HepG2 (cell line): ENCODE measurements at regions not wholly inside any gene's neighbourhood (a gene's known extent, or its start where the extent isn't known, plus 50 kb on each side); places are given as distances from the start of the nearest gene placed in this dataset.

Source experiments
- ATAC-seq: fragments of 200-7000 bp; cut with Tn5 transposase; 3 replicates; pipeline ENCODE4 v1.9.1; 2020; ENCODE audit warnings: mild to moderate bottlenecking, moderate library complexity
- BruUV-seq: library from RNA; stranded (reverse); fragments of 400-500 nt; replicated peaks from 2 replicates; lab custom pipeline; 2021; lab: Mats Ljungman, UMichigan
- CTCF ChIA-PET: fragments of 300-600 bp; formaldehyde crosslinking; extraction: SDS; loops from one replicate; lab custom pipeline; 2021; ENCODE audit warnings: low total read pairs, inconsistent platforms, low intra/inter-chr PET ratio; lab: Yijun Ruan, JAX
- POLR2A ChIA-PET: fragments of 350-600 bp; sonication (Branson Sonifier 250); formaldehyde crosslinking; loops from one replicate; lab custom pipeline; 2020; ENCODE audit warnings: antibody characterized with exemption, inconsistent platforms; lab: Yijun Ruan, JAX
- DNase-seq: peaks from one replicate; pipeline ENCODE4 v3.0.0-alpha.2; 2015; ENCODE audit warnings: low spot score
- FAIRE-seq: peaks from 3 replicates; lab custom pipeline; 2011; peaks lifted over from hg19 to GRCh38; lab: Jason Lieb, UNC
- H2AFZ ChIP-seq: one replicate; pipeline ENCODE4 v1.6.1; 2011; ENCODE audit warnings: low read length, inconsistent platforms
- H3K27ac ChIP-seq: fragments of 300-600 bp; 3 replicates; pipeline ENCODE4 v1.8.0; 2011; ENCODE audit warnings: mixed run types, mild to moderate bottlenecking, mixed read lengths, low read length, inconsistent platforms; ENCODE audit not compliant: insufficient read depth; ENCODE audit errors: extremely low read length
- H3K27me3 ChIP-seq, 2 experiments: fragments of 200-600 bp in 1 of 2; 2 replicates in 1 of 2; 3 replicates in 1 of 2; pipeline versions ENCODE4 v1.6.0 to v1.8.0; 2011; ENCODE audit warnings: low read length in 2 of 2, mild to moderate bottlenecking in 2 of 2, moderate library complexity in 2 of 2, inconsistent platforms in 1 of 2; ENCODE audit not compliant: insufficient read depth in 2 of 2, control insufficient read depth in 1 of 2
- H3K36me3 ChIP-seq, 2 experiments: fragments of 200-600 bp in 1 of 2; replicated peaks in 1 of 2; 2 replicates in 1 of 2; 3 replicates in 1 of 2; pipeline versions ENCODE4 v1.5.1 to v1.8.0; 2011; ENCODE audit warnings: low read length in 2 of 2, inconsistent platforms in 1 of 2; ENCODE audit not compliant: insufficient read depth in 2 of 2, control insufficient read depth in 1 of 2
- H3K4me1 ChIP-seq: 2 replicates; pipeline ENCODE4 v1.5.1; 2012; ENCODE audit warnings: low read length, inconsistent platforms; ENCODE audit not compliant: insufficient read depth
- H3K4me2 ChIP-seq: 2 replicates; pipeline ENCODE4 v1.6.0; 2011; ENCODE audit warnings: low read depth, low read length, inconsistent platforms
- H3K4me3 ChIP-seq, 3 experiments: fragments of 200-600 bp in 1 of 3; sonication (generic), shearing (Covaris generic) in 1 of 3; replicated peaks in 1 of 3; 2 replicates each; pipeline ENCODE4 v1.5.1; 2011 to 2016; ENCODE audit warnings: low read length in 3 of 3, inconsistent platforms in 2 of 3, low read depth in 2 of 3, mild to moderate bottlenecking in 2 of 3, control low read depth in 1 of 3, mixed read lengths in 1 of 3; ENCODE audit not compliant: insufficient read depth in 1 of 3
- H3K79me2 ChIP-seq: one replicate; pipeline ENCODE4 v1.6.1; 2011; ENCODE audit warnings: low read length, inconsistent platforms; ENCODE audit not compliant: insufficient read depth
- H3K9ac ChIP-seq: 2 replicates; pipeline ENCODE4 v1.6.0; 2011; ENCODE audit warnings: mild to moderate bottlenecking, low read depth, low read length, inconsistent platforms; ENCODE audit not compliant: insufficient read depth
- H3K9me3 ChIP-seq: 2 replicates; pipeline ENCODE4 v1.5.1; 2012; ENCODE audit warnings: mild to moderate bottlenecking, low read length
- H4K20me1 ChIP-seq: 2 replicates; pipeline ENCODE4 v1.6.0; 2011; ENCODE audit warnings: inconsistent platforms, mild to moderate bottlenecking, low read length, moderate library complexity; ENCODE audit not compliant: insufficient read depth
- E2F5 ChIP-seq: sonication (generic); formaldehyde crosslinking; conservative IDR thresholded peaks from 2 replicates; pipeline ENCODE4 v1.4.0; 2020; ENCODE audit warnings: missing genetic modification reagents
- FOSL1 ChIP-seq: sonication (generic); formaldehyde crosslinking; IDR thresholded peaks from 2 replicates; pipeline ENCODE4 v1.9.0; 2021; ENCODE audit warnings: missing genetic modification reagents, borderline replicate concordance
- GLI4 ChIP-seq: sonication (generic); formaldehyde crosslinking; IDR thresholded peaks from 2 replicates; pipeline ENCODE4 v1.5.1; 2020; ENCODE audit warnings: missing genetic modification reagents, mild to moderate bottlenecking, moderate library complexity, borderline replicate concordance
- KDM5A ChIP-seq: fragments of 200-600 bp; sonication (generic); IDR thresholded peaks from 2 replicates; pipeline ENCODE4 v1.7.0; 2018; ENCODE audit warnings: antibody characterized with exemption, mild to moderate bottlenecking, low read length, borderline replicate concordance
- MTA3 ChIP-seq: sonication (generic); formaldehyde crosslinking; IDR thresholded peaks from 2 replicates; pipeline ENCODE4 v1.4.0; 2020; ENCODE audit warnings: missing genetic modification reagents
- ONECUT2 ChIP-seq: sonication (generic); formaldehyde crosslinking; IDR thresholded peaks from 2 replicates; pipeline ENCODE4 v1.4.0; 2020; ENCODE audit warnings: missing genetic modification reagents
- PAX8 ChIP-seq: sonication (generic); formaldehyde crosslinking; IDR thresholded peaks from 2 replicates; pipeline ENCODE4 v1.8.0; 2022; ENCODE audit warnings: mild to moderate bottlenecking, missing genetic modification reagents, borderline replicate concordance
- POLR2AphosphoS5 ChIP-seq: IDR thresholded peaks from 2 replicates; pipeline ENCODE4 v1.6.1; 2012; ENCODE audit warnings: low read depth, low read length
- YEATS2 ChIP-seq: sonication (generic); formaldehyde crosslinking; IDR thresholded peaks from 2 replicates; pipeline ENCODE4 v1.4.0; 2020; ENCODE audit warnings: missing genetic modification reagents, borderline replicate concordance
- ZC3H4 ChIP-seq: sonication (generic); formaldehyde crosslinking; IDR thresholded peaks from 2 replicates; pipeline ENCODE4 v1.4.0; 2020; ENCODE audit warnings: missing genetic modification reagents, borderline replicate concordance
- ZMYM2 ChIP-seq: sonication (generic); formaldehyde crosslinking; IDR thresholded peaks from 2 replicates; pipeline ENCODE4 v1.8.0; 2022; ENCODE audit warnings: mild to moderate bottlenecking, missing genetic modification reagents
- ZNF224 ChIP-seq: sonication (generic); formaldehyde crosslinking; IDR thresholded peaks from 2 replicates; pipeline ENCODE4 v1.5.0; 2020; ENCODE audit warnings: mild to moderate bottlenecking, missing genetic modification reagents
- ZNF543 ChIP-seq: sonication (generic); formaldehyde crosslinking; IDR thresholded peaks from 2 replicates; pipeline ENCODE4 v1.4.0; 2020; ENCODE audit warnings: mild to moderate bottlenecking, missing genetic modification reagents
- WGBS: methylation state at CpG from one replicate; pipeline ENCODE4 v1.1.6; 2017; ENCODE audit warnings: low lambda C conversion rate; 5-methylcytosine and 5-hydroxymethylcytosine counted together
- in situ Hi-C: cut with HindIII; loops from 2 replicates; pipeline ENCODE4 v1.10.0; 2017; ENCODE audit warnings: low pct_unique_long_range_greater_than_20kb; ENCODE audit not compliant: extremely low pct_ligation_motif_present
- intact Hi-C: fragments of 100-400 bp; cut with micrococcal nuclease; formaldehyde crosslinking; loops from one replicate; pipeline ENCODE4 v1.10.0; 2022; ENCODE audit not compliant: unreplicated experiment

- Histone ChIP-seq H3K27me3 (no peaks in the 10 kb centered on the region; a peak in 1 of 5 replicates), H3K4me2 (no peak overlapping the region), H2AFZ (no peak overlapping the region), H3K79me2 (no peaks in the 10 kb centered on the region), H3K36me3 (no peaks in the 10 kb centered on the region), H3K4me1 (no peaks in the 10 kb centered on the region), H4K20me1 (no peaks in the 10 kb centered on the region), H3K9me3 (no peaks in the 10 kb centered on the region), H3K9ac (no peak overlapping the region), H3K4me3 (no peak overlapping the region), H3K27ac (no peak overlapping the region)
- intact Hi-C loops: no loop called here
- CTCF ChIA-PET: no interaction called here
- no peak for TF ChIP-seq KDM5A
- TF ChIP-seq ZMYM2: no peak
- TF ChIP-seq ONECUT2: no peak
- TF ChIP-seq MTA3: no peak
- no peak for TF ChIP-seq PAX8 (CRISPR knock-in tag)
- no peak for TF ChIP-seq FOSL1 (CRISPR knock-in tag)
- no peak for TF ChIP-seq GLI4 (CRISPR knock-in tag)
- no peak for TF ChIP-seq YEATS2
- TF ChIP-seq ZNF224 (CRISPR knock-in tag): no peak
- TF ChIP-seq E2F5 (CRISPR knock-in tag): no peak
- FAIRE-seq (no peak), DNase-seq (no peak), ATAC-seq (no peak)
- POLR2A ChIA-PET: no interaction called here
- BruUV-seq: no TSS peak
- in situ Hi-C loops: no loop called here
- 50% methylated on average over 2 of the region's 2 CpGs for WGBS
Observed at GRCh38 chr22:26992556-26992955, 335.2 kb downstream of the MIAT start.

GRCh38 chr22:26993886-26994285 lies 336.5 kb downstream of the MIAT start:
- H3K4me3 ChIP-seq: no peak overlapping the region
- no peak for TF ChIP-seq ZNF543 (CRISPR knock-in tag)
- no peak for TF ChIP-seq POLR2AphosphoS5
- TF ChIP-seq ZC3H4: no peak

More at GRCh38 chr22:26993886-26994285, 336.5 kb downstream of the MIAT start:
- BruUV-seq: no TSS peak
- Histone ChIP-seq H3K79me2 (no peaks in the 10 kb centered on the region), H3K27me3 (no peaks in the 10 kb centered on the region; a peak in 1 of 5 replicates), H3K4me2 (no peak overlapping the region), H4K20me1 (no peaks in the 10 kb centered on the region), H3K4me1 (no peaks in the 10 kb centered on the region), H3K36me3 (no peaks in the 10 kb centered on the region), H2AFZ (no peak overlapping the region), H3K9me3 (no peaks in the 10 kb centered on the region), H3K9ac (no peak overlapping the region), H3K27ac (no peak overlapping the region)
- DNase-seq: no peak
- in situ Hi-C loops: no loop called here
- no peak for FAIRE-seq
- POLR2A ChIA-PET: no interaction called here
- 7% methylated on average over 11 of the region's 11 CpGs for WGBS
- CTCF ChIA-PET: no interaction called here
- intact Hi-C loops: no loop called here
- ATAC-seq: no peak
